ENCODE measurements at regions not wholly inside any gene's neighbourhood (a gene's known extent, or its start where the extent isn't known, plus 50 kb on each side); places are given as distances from the start of the nearest gene placed in this dataset.

DNA sequence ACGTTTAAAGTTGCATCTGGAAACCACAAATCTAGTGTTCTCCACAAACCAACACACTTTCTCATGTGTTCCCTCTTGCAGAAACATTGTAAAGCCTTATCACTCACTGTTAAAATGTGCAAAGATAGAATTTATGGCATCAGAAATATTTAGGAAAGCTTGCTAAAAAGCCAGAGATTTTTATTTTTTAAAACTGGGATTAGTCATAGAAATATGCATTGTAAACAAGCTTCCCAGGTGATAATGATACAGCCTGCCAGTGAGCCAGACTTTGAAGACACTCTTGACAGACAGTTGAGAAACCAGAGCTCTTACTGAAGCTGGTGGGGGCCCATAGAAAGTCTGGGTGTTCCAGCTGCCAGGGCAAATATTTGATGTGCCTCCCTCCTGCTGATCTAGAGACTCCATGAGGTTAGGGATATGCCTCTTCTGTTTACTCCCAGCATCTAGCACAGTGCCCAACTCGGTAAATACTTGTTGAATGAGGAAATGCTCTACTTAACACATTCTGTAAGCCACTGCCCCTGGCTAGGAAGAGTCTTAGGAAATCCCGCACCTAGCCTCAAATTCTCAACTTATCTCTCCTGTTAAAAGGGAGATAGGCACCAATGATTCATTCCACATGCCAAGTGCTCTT is 179.0 kb upstream of the RASGEF1B start:
- no peak for DNase-seq

DNA sequence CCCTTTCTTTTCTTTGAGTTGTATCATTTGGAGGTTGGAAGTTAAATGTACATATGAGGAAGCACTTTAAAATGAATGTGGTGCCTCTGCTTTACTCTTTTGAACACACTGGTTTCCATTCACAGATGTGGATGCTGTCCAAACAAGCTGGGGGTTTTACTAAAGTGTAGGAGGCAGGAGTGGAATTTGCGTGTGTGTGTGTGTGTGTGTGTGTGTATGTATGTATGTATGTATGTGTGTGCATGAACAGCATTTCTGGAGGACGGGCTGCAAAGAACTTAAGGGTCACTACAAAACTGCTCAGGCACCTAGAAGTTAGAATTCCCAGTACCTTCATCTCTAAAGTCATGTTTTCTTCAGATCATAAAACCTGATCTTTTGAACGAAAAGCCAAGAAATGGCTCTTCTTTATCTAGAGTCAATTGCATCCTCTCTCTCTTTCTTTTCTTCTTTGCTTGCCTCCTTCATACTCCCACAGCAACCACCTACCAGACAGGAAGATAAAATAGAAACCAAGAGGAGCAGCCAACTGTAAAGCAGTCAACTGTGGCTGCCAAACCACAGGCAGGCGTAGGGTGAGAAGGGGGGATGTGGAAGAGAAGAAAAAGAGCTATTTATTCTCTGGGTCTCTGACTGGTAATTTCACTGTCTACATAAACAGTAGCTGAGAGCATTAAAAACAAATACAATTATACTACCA is 177.0 kb upstream of the RASGEF1B start:
- peak; percentile 68 for DNase-seq

DNA sequence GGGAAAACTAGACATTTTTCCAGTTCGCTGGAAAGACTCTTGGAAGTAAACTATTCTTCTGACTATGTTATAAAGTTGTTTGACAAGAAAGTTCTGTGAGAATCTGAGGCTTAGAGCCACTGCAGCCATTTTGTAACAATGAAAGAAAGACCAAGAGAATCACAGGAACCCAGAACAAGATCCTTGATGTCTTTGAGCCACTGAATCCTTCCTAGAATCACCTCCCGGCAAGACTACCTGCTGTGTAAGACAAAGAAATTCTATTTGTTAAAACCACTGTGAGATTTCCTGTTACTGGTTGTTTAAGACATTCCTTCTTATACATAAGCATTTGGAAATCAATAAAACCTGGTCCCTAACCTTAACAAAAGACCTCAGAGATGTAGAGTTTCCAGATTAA is 175.7 kb upstream of the RASGEF1B start:
- no peak for DNase-seq

DNA sequence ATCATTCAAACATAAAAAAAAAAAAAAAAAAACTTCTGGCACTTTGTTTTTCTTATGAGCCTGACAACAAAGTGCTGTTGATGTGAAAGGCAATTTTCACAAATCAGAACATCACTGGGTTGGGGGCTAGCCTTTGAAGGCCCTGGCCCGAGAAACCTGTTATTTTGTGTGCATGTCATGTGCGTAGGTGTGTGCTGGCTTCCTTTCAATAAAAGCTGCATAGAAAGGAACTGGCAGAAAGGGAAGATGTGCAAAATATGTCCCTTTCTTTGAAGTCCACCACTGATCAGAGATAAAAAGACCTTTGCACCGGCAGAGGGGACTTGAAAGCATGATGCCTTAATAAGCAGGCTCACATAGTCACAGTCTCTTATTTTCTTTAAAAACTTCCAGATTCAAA is 170.8 kb upstream of the RASGEF1B start:
- no peak for DNase-seq

DNA sequence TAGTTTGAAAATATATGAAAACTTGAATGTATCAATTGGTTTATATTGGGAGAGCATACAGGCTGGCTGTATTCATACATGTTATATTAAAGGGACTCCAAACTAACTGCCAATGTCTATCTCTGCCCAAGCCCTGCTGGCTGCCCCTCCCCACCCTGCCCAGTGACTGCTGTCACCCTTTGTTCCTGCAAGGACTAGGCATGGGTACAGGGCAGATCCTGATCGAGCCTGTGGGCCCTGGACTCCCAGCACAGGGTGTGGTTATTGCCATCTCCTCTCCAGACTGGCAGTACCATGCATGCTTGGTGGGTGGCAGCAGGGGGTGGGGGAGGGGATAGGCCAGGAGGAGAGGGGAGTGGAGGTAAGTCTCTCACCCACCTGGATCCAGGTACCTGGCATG is 167.5 kb upstream of the RASGEF1B start:
- no peak for DNase-seq

DNA sequence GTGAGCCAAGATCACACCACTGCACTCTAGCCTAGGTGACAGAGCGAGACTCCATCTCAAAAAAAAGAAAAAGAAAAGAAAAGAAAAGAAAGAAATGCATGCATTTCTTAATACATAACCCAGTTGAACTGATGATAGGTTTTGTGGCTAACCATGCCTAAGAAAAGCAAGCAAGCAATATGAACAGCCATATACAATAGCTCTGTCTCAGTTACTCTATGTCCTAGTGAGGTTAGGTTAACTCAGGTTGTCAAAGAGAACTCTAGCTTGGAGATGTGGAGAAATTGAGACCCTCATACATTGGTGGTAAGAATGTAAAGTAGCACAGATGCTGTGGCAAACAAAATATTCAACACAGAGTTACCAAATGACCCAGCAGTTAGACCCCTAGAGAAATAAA is 167.0 kb upstream of the RASGEF1B start:
- DNase-seq: no peak

DNA sequence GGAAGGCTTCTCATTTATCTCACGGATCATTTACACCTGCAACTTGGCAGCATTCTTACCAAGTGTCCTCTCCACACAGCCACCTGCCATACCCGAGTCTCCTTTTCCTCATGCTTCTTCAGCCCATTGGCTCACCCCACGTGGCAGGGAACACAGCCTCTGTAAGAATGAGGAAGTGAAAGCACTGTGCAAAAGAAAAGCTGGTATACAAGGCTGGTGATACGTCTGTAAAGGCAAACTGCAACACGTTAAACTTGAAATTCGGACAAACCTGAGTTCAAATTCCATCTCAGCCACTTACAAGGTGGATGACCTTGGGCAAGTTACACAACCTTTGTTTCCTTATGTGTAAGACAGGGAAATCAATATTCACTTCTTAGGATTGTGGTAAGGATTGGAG is 164.0 kb upstream of the RASGEF1B start:
- peak; percentile 29 for DNase-seq

DNA sequence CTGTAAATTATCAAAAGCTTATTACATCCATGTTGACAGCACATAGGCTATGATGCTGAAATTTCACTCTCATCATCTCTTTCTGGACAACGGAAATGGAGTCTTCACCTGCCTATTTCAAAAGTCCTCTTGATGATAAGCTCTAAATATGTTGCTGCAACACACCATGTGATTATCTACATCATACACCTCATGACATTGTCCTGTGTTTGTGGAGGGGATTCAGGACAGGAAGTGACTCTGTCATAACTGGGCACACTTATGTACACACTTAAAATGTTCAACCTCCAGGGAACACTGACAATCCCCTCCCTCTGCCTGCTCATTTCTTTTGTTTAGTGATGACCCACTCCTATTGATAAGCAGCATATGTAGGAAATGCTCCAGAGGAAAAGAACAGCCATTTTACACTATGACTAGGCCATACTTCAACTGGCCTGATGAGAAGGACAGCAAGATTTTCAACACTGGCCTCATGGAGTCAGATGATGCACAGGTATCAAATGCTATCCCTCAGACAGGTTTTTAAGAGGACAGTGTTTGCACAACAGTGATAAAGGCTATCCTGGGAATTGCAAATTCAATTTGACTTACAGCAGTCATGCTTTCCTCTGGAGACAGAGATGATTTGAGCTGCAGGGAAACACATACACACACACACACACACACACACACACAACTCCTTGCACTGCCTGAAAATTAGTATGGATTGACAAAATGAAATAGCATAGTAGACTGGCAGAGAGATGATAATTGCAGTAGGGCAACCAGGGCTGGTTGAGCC is 163.3 kb upstream of the RASGEF1B start:
- no peak for DNase-seq

DNA sequence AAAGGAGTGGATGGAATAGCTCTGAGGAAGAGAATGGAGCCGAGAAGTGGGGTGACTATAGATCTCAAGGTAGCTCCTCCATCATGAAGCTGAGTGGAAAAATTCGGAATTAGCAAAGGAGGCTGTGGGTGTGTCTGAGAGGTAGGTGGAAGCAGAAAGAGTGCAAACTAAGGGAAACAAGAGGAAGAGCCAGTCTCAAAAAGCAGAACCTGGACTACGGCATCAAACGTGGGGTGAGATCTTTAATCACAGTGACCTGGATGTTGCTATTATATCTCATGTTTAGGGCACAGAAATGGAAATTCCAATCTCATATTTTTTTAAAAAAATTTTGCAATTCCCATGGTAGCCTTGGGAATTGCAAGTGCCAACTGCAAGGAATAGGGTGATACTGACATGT is 162.5 kb upstream of the RASGEF1B start:
- no peak for DNase-seq

DNA sequence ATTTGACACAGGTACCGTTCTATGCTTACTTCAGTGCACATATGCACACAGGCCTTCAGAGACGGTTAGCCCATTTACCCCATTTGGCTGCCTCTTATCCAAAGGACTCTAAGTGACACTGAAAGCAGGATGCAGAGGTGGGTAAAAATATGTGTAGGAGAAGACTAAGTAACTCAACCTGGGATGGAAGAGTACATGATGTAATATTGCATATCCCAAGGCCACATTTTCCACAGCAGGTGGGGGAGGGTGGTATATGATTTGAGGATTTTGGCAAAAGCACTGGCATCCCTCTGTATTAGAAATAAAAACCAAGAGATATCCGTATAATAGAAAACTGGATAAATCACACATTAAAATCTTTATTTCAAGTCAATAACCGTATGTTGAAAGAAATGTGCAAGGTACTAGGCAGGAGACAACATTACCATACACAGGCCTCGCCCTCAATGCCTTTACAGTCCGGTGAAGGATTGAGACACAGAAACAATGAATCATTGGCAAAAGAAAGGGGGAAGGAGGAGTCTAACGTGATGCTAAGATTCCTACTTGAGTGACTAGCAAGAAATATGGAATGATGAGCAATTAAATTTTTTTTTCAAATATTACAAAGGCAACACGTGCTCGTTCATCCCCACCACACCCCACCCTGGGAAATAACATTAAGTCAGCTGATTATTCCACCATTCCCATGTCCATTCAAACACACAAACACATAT is 161.0 kb upstream of the RASGEF1B start:
- no peak for DNase-seq

DNA sequence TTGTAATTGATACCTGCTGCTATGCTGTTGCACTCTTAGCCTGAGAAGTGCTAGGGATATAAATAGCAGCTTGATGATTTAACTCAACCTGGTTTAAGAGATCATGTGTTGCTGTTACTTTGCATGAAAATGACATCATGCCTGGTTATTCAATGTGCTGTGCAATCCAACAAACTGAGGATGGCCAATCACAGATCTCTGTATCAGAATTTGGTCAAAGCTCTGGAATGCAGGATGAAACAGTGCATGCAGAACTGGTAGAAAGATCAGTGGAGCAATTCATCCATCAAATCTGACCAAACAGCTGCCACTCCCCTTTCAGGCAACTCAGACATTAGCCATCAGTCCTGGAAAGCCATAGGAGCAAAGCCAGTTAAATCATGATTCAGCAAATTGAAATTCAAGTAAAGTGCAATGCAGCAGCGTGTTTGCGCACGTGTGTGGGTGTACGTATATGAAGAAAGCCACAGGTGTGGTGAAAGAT is 160.3 kb upstream of the RASGEF1B start:
- DNase-seq: peak; percentile 24

DNA sequence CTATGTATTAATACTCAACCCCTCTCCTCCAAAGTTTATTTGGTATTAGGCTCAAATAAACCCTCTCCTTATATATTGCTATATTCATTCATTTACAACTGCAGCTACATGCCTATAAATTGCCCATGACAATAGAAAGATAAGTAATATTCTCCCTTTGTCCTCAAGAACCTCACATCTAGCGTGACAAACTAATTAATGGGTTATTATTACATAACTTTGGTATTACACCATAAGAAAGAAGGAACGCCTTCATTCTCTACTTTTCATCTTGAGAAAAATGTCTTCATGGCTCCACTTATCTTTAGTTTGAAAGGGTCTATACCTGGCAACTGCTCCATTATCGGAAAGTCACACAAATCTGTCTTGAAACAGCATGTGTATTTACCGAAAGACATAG is 157.7 kb upstream of the RASGEF1B start:
- DNase-seq: no peak

DNA sequence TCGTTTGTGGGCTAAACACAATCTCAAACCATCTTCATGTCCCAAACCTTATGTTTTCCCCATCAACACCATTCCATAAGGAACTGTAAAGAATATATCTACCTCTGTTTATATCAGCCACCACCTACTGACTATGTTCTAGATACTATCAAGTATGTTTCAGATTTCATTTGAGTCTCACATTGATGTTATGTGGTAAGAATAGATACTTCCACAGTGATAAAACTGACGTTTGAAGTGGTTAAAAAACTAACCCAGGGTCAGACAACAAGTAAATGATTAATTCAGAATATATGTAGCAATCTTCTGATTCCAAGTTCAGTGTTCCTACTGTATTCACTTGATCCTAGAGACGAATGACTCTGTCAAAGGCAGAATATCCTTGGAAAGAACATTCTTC is 156.8 kb upstream of the RASGEF1B start:
- no peak for DNase-seq

DNA sequence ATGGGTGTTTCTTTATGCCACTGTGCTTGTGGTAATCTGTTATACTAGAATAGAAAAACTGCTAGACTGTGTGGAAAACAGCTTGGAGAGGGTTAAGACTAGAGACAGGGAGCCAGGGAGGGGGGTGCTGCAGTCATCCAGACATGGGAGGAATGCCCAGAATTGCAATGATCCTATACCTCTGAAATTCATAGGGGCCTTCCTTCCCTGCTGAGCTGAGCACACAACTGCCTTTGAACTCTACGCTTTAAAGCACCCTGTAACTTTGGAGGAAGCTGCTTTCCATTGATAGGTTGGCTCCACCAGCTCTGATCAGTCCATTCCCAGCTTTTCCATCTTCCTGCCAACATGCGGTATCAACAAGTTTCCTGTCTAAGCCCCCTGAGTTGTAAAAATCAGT is 155.9 kb upstream of the RASGEF1B start:
- peak; percentile 32 for DNase-seq

DNA sequence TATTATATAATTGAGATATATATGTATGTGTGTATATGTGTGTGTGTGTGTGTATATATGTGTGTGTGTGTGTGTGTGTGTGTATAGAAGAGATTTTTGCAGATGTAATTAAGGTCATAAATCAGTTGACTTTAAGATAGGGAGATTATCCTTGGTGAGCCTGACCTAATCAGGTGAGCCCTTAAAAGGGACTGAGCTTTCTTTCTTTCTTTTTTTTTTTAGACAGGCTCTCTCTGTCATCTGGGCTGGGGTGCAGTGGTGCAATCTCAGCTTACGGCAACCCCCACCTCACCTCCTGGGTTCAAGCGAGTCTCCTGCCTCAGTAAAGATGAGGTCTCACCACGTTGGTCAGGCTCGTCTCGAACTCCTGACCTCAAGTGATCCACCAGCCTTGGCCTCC is 155.1 kb upstream of the RASGEF1B start:
- DNase-seq: no peak

DNA sequence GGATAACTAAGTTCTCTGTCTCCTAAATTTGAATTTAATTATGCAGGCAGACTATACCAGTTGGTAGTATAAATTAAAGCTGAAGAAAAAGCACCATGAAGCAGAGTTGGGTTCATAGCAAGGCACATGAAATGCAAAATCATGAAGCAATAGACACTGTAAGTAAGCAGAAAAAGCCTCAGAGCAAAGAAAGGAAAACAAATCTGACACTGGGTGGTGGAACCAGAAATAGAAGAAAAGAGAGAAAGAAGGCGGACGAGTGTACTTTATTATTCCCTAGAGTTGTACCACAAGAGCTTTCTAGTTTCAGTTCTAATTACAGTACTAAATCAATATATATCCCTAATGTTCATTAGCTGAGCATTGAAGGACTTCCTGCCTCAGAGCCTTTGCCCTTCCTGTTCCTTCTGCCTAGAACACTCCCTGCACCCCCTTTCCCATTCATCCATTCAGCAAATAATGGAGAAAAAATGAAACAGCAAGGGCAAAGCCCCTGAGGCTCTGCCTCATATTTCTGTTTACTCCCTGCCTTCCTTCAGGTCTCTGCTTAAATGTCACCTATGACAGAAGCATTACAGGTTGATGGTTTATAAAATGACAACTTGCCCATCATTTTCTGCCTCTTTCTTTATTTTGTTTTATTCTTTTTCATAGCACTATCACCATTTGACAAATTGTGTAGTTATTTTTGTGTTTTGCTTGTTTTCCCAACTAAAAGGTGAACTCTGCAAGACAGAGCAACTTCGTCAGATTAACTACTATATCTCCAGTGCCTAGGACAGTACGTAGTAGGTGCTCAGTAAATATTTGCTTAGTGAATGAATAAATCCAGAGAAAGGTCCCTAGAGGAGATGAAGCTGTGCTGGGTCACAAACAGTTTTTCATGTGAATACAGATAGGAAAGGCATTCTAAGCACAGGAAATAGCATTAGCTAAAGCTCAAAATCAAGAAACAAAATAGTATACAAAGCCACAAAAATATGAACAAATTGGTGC is 154.0 kb upstream of the RASGEF1B start:
- DNase-seq: no peak

DNA sequence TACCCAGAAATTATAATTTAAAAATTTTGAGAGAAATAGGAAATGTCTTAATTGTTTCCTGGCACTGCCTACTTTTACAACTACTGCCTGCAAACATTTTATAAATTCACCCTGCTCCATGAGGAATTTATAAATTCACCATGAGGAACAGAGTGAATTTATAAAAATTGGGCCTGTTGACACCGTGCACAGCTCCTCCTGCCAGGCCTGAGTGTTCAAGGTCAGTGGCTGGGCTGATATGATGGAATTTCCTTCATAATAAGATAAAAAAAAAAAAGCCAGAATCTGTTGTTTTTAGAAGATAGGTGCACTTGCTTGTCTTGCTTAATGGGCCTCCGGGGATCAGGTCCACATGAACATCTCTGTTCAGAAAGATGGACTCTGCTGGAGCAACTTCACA is 151.7 kb upstream of the RASGEF1B start:
- no peak for DNase-seq

DNA sequence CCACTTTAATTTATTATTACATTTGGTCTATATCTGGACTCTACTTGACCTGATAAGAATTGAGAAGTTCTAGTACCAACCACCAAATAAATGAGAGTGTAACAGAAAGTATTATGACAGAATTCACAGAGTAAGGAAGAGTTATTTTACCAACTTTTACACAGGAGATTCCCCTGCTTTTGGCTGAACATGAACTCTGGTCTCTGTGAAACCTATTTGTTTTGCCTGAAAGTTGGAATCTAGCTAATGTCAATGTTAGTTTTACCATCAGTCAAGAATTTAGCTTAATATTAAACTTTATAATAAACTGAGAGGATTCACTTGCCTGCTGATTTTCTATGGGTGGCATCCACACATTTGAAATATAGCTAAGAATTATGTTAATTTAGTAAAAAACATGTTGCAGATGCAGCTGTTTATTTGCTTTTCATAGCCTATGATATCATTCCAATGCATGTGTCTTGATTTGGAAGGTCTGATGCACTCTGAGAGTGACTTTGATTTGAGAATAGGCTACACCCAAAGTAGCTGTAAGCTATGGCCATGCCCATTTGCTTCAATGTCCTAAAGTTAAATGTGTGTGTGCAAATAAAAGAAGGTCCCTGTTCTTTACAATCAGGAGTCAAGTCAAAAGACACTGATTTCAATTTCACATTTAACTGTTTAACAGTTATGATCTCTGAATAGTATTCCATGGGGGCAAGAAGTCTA is 150.9 kb upstream of the RASGEF1B start:
- no peak for DNase-seq

DNA sequence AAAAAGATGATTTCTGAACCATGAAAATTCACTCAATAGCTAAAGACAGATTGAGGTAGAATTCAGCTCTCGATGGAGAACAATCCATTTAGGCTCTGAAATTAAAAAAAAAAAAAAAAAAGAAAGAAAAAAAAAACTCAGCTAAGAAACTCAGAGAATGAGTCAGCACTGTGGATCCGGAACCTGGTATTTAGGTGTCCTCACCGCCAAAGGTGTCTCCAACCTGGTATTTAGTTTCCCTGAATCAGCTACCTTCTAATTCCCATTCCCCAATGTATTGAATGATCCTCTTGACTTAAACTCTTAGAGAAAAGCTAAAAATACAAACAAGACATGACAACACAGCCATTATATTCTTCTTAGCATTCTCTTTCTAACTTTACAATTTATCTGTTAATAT is 150.3 kb upstream of the RASGEF1B start:
- DNase-seq: no peak

DNA sequence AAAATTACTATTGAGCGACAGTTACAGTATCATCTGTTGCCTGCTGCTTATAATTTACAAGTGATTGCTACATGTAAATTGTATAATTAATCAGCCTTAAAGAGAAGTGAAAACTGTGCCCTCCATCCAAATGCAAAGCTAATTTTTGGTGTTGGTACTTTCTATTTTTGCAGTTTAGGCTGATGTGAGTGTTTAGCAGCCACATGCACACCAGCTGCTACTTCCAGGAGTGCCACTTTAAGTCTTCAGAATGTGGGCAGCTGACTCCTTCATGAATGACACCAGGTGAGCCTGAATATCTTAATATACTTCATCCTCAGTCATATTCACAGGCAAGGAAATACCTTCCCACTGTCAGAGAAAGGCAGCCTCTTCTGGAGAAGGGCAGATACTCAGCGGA is 149.8 kb upstream of the RASGEF1B start:
- DNase-seq: no peak

DNA sequence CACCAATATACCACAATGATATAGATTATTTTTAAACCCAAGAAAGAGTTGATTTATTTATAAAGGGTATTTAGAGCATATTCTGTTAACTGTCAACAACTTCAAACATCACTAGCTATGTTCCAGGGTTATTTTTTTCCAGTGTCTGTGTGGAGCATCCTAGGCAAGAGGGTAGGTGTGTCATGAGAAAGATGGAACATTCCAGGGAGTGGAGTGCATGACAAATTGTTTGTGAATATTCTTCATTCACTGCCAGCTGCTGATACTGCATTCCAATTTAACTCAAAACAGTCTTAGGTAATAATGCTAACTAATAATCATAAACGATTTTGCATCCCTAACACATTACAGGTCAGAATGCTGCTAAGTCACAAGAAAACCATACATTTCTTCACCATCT is 148.7 kb upstream of the RASGEF1B start:
- no peak for DNase-seq

Data from femur (tissue), 1 donor.